ENCODE measurements at regions not wholly inside any gene's neighbourhood (a gene's known extent, or its start where the extent isn't known, plus 50 kb on each side); places are given as distances from the start of the nearest gene placed in this dataset.

DNA sequence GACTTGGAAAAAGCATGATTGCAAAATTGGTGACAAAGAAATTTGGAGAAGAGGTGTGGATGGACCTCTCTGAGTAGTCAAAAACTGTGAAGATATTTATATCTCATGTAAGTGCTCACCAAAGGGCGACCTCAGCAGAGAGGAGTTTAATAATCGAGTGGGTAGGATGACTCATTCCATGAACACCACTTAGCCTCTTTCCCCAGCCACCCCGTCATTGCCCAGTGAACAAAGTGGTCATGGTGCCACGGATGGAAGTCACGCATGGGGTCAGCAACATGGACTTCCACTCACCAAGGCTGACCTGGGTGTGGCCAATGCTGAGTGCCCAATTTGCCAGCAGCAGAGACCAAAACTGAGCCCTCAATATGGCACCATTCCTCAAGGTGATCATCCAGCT, 997.4 kb upstream of the GYPC start:
- no peak for TF ChIP-seq SMC3 (IDR thresholded peaks at IDR 0.05; ENCODE audit: low read depth, low read length)
- TF ChIP-seq, protein P1, sequence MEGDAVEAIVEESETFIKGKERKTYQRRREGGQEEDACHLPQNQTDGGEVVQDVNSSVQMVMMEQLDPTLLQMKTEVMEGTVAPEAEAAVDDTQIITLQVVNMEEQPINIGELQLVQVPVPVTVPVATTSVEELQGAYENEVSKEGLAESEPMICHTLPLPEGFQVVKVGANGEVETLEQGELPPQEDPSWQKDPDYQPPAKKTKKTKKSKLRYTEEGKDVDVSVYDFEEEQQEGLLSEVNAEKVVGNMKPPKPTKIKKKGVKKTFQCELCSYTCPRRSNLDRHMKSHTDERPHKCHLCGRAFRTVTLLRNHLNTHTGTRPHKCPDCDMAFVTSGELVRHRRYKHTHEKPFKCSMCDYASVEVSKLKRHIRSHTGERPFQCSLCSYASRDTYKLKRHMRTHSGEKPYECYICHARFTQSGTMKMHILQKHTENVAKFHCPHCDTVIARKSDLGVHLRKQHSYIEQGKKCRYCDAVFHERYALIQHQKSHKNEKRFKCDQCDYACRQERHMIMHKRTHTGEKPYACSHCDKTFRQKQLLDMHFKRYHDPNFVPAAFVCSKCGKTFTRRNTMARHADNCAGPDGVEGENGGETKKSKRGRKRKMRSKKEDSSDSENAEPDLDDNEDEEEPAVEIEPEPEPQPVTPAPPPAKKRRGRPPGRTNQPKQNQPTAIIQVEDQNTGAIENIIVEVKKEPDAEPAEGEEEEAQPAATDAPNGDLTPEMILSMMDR (conservative IDR thresholded peaks at IDR 0.05; ENCODE audit: low read depth, low read length) = no peak

Measured in IMR-90 (cell line).